ENCODE measurements at regions not wholly inside any gene's neighbourhood (a gene's known extent, or its start where the extent isn't known, plus 50 kb on each side); places are given as distances from the start of the nearest gene placed in this dataset.

- H3K9me3 ChIP-seq (ENCODE audit: control insufficient read depth, insufficient read depth, low read depth, low read length): no peaks in the 10 kb centered on the region
- H3K27me3 ChIP-seq (ENCODE audit: control insufficient read depth, insufficient read depth, low read length): no peaks in the 10 kb centered on the region
- ChIA-PET POLR2A (no interaction called here), CTCF (no interaction called here)
- DNase-seq (ENCODE audit: low read depth, low spot score): no peak
- no peaks in the 10 kb centered on the region for H3K4me1 ChIP-seq (ENCODE audit: control insufficient read depth, insufficient read depth, low read length)
- in situ Hi-C loops (cut with HindIII; ENCODE audit: low pct_unique_long_range_greater_than_20kb, low sequenced_read_pairs) (no loop called here), intact Hi-C loops (cut with micrococcal nuclease; ENCODE audit: unreplicated experiment) (no loop called here)
- no peaks in the 10 kb centered on the region for H3K36me3 ChIP-seq (ENCODE audit: control insufficient read depth, insufficient read depth, low read length)
- no peak for TF ChIP-seq CTCF (IDR thresholded peaks at IDR 0.05)
- TF ChIP-seq REST (IDR thresholded peaks at IDR 0.05; ENCODE audit: insufficient read depth in 1 of 2, low read depth in 2 of 2, low read length in 1 of 2): no peak
- TF ChIP-seq POLR2AphosphoS5 (IDR thresholded peaks at IDR 0.05; ENCODE audit: low read depth, low read length): no peak
- no peak for TF ChIP-seq SIN3A (IDR thresholded peaks at IDR 0.05; ENCODE audit: borderline replicate concordance, insufficient read depth, low read depth, low read length)
- TF ChIP-seq TCF7L2 (IDR thresholded peaks at IDR 0.05; ENCODE audit: low read depth, low read length): no peak
- BruUV-seq (replicated peaks): no TSS peak
- no peak overlapping the region for H3K27ac ChIP-seq (ENCODE audit: low read length)
- no peak overlapping the region for H3K4me3 ChIP-seq (ENCODE audit: low read depth in 2 of 2, low read length in 2 of 2)
- ATAC-seq: no peak
These were observed 59.8 kb upstream of the NFIB start for GRCh38 chr9:14373706-14374105.

GRCh38 chr9:14373336-14373666 lies 59.4 kb upstream of the NFIB start:
- DNase-seq (ENCODE audit: low read depth, low spot score): no peak
- no TSS peak for BruUV-seq (replicated peaks)
- POLR2A ChIA-PET: no interaction called here
- H3K4me3 ChIP-seq (ENCODE audit: low read depth in 2 of 2, low read length in 2 of 2): no peak overlapping the region
- in situ Hi-C loops (cut with HindIII; ENCODE audit: low pct_unique_long_range_greater_than_20kb, low sequenced_read_pairs) (no loop called here), intact Hi-C loops (cut with micrococcal nuclease; ENCODE audit: unreplicated experiment) (no loop called here)
- no peak for ATAC-seq
- H3K9me3 ChIP-seq (ENCODE audit: control insufficient read depth, insufficient read depth, low read depth, low read length): no peaks in the 10 kb centered on the region
- CTCF ChIA-PET: no interaction called here
- no peaks in the 10 kb centered on the region for H3K27me3 ChIP-seq (ENCODE audit: control insufficient read depth, insufficient read depth, low read length)
- H3K27ac ChIP-seq (ENCODE audit: low read length): no peak overlapping the region
- no peaks in the 10 kb centered on the region for H3K36me3 ChIP-seq (ENCODE audit: control insufficient read depth, insufficient read depth, low read length)
- TF ChIP-seq TCF7L2 (IDR thresholded peaks at IDR 0.05; ENCODE audit: low read depth, low read length) (no peak), POLR2AphosphoS5 (IDR thresholded peaks at IDR 0.05; ENCODE audit: low read depth, low read length) (no peak), REST (IDR thresholded peaks at IDR 0.05; ENCODE audit: insufficient read depth in 1 of 2, low read depth in 2 of 2, low read length in 1 of 2) (no peak), SIN3A (IDR thresholded peaks at IDR 0.05; ENCODE audit: borderline replicate concordance, insufficient read depth, low read depth, low read length) (no peak), CTCF (IDR thresholded peaks at IDR 0.05) (no peak)
- H3K4me1 ChIP-seq (ENCODE audit: control insufficient read depth, insufficient read depth, low read length): no peaks in the 10 kb centered on the region
